GM12865 (cell line): ENCODE measurements at regions not wholly inside any gene's neighbourhood (a gene's known extent, or its start where the extent isn't known, plus 50 kb on each side); places are given as distances from the start of the nearest gene placed in this dataset.

Experiments
- DNase-seq: peaks from one replicate; pipeline ENCODE4 v3.0.0; 2010; ENCODE audit warnings: low read depth
- H3K4me3 ChIP-seq: 2 replicates; pipeline ENCODE4 v1.5.1; 2011; ENCODE audit warnings: mild to moderate bottlenecking, low read depth, low read length, control low read depth
- TF ChIP-seq, protein P1 (sequence below): IDR thresholded peaks from 2 replicates; pipeline ENCODE4 v1.5.1; 2011; ENCODE audit warnings: low read length, control low read depth, low read depth, inconsistent platforms; ENCODE audit not compliant: insufficient read depth; ENCODE audit errors: missing control alignments

GRCh38 chr19:32231691-32232090, 113.7 kb upstream of the ZNF507 start:
- no peak overlapping the region for H3K4me3 ChIP-seq
- no peak for DNase-seq
- TF ChIP-seq, protein P1, sequence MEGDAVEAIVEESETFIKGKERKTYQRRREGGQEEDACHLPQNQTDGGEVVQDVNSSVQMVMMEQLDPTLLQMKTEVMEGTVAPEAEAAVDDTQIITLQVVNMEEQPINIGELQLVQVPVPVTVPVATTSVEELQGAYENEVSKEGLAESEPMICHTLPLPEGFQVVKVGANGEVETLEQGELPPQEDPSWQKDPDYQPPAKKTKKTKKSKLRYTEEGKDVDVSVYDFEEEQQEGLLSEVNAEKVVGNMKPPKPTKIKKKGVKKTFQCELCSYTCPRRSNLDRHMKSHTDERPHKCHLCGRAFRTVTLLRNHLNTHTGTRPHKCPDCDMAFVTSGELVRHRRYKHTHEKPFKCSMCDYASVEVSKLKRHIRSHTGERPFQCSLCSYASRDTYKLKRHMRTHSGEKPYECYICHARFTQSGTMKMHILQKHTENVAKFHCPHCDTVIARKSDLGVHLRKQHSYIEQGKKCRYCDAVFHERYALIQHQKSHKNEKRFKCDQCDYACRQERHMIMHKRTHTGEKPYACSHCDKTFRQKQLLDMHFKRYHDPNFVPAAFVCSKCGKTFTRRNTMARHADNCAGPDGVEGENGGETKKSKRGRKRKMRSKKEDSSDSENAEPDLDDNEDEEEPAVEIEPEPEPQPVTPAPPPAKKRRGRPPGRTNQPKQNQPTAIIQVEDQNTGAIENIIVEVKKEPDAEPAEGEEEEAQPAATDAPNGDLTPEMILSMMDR, result no peak

DNA sequence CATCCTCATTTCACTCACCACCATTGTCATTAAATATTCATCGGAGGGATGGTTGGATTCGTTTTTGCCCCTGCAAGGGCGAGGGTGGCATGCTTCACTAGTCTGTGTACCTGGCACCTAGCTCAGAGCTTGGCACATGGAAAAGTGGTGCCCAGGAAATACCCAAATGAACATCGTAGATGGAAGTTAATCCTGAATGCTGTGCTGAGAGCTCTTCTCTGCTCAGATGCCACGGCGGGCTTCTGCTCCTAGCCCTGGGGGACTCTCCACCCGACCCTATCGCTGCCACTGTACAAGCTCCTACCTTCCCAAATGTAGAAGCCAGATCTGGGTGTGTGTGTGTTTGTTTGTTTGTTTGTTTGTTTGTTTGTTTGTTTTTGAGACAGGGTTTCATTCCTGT, 113.0 kb upstream of the ZNF507 start:
- no peak for DNase-seq
- no peak overlapping the region for H3K4me3 ChIP-seq
- TF ChIP-seq, protein P1, result no peak

- TF ChIP-seq, protein P1, result no peak
- DNase-seq, result no peak
- H3K4me3 ChIP-seq, result no peak overlapping the region
Measured at GRCh38 chr19:32233091-32233490, 112.3 kb upstream of the ZNF507 start.

DNA sequence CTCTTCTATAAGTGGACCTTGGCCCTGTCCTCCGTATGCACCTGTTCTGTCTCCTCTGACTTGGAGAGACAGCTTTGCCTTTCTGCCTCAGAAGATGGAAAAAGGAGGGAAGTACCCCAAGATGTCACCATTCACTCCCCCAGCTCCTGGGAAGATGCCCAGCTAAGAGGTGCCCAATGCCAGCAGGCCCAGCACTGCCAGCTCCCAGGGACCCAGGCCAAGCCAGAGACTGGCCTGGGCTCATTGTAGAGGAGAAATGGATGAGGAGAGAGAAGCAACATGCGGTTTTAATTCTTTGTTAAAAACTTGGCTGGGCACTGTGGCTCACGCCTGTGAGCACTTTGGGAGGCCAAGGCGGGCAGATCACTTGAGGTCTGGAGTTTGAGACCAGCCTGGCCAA, 111.5 kb upstream of the ZNF507 start:
- TF ChIP-seq, protein P1, result no peak
- no peak for DNase-seq
- H3K4me3 ChIP-seq, result no peak overlapping the region

DNA sequence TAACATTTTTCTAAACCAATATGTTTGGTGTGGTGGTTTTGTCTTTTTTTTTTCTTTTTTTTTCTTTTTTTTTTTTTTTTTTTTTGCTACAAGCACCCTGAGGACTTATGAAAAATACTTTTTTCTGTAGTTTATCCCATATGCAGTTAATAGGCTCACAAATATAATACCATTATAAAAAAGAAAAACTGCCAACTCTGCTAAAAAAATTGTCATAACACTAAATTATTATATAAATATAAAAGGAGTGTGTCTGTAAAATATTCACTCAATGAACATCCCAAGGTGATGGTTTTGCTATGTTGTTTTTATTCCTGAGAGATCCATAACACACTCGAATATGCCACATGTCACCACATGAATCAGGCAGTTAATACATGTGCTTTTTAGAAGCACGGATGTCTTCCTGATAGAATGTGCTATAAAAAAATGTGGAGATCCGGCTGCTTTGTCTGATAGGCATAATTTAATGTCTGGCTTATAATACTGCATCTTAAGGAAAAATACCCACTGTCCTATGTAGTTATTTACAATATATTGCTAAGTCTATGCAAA, 110.7 kb upstream of the ZNF507 start:
- no peak for DNase-seq
- TF ChIP-seq, protein P1, result no peak
- no peak overlapping the region for H3K4me3 ChIP-seq

- H3K4me3 ChIP-seq, result no peak overlapping the region
- DNase-seq, result peak; percentile 12
- TF ChIP-seq, protein P1, result no peak
Measured at GRCh38 chr19:32238076-32238475, 107.3 kb upstream of the ZNF507 start.

GRCh38 chr19:32240316-32240715, 105.1 kb upstream of the ZNF507 start:
- no peak for DNase-seq
- TF ChIP-seq, protein P1, result no peak
- H3K4me3 ChIP-seq, result no peak overlapping the region
